DND-41 (cell line): ENCODE measurements at regions not wholly inside any gene's neighbourhood (a gene's known extent, or its start where the extent isn't known, plus 50 kb on each side); places are given as distances from the start of the nearest gene placed in this dataset.

Experiments used
- ATAC-seq: fragments of 200-7000 bp; cut with Tn5 transposase; 3 replicates; pipeline ENCODE4 v1.9.1; 2021; ENCODE audit warnings: low read depth; ENCODE audit not compliant: insufficient read depth
- DNase-seq: peaks from one replicate; pipeline ENCODE4 v3.0.0-alpha.2; 2020
- H2AFZ ChIP-seq: 2 replicates; pipeline ENCODE4 v1.6.0; 2012; ENCODE audit warnings: low read depth, low read length
- H3K27ac ChIP-seq: 2 replicates; pipeline ENCODE4 v1.5.1; 2012; ENCODE audit warnings: low read length, inconsistent platforms
- H3K27me3 ChIP-seq: fragments of 200-600 bp; sonication (generic); 2 replicates; pipeline ENCODE4 v1.6.0; 2012; ENCODE audit warnings: low read length, mild to moderate bottlenecking, inconsistent platforms; ENCODE audit not compliant: insufficient read depth, poor library complexity
- H3K36me3 ChIP-seq: 2 replicates; pipeline ENCODE4 v1.5.1; 2012; ENCODE audit warnings: low read length, inconsistent platforms; ENCODE audit not compliant: insufficient read depth
- H3K4me1 ChIP-seq: 2 replicates; pipeline ENCODE4 v1.5.1; 2012; ENCODE audit warnings: mild to moderate bottlenecking, low read length; ENCODE audit not compliant: insufficient read depth
- H3K4me2 ChIP-seq: 2 replicates; pipeline ENCODE4 v1.6.0; 2012; ENCODE audit warnings: mild to moderate bottlenecking, moderate library complexity, low read length, inconsistent platforms; ENCODE audit not compliant: insufficient read depth
- H3K4me3 ChIP-seq, 2 experiments: fragments of 200-600 bp in 1 of 2; shearing (Covaris generic) in 1 of 2; 2 replicates each; pipeline ENCODE4 v1.5.1; 2012 to 2016; ENCODE audit warnings: inconsistent platforms in 2 of 2, low read length in 2 of 2, mild to moderate bottlenecking in 2 of 2, low read depth in 1 of 2, moderate library complexity in 1 of 2
- H3K79me2 ChIP-seq: 2 replicates; pipeline ENCODE4 v1.6.0; 2012; ENCODE audit warnings: low read length, inconsistent platforms; ENCODE audit not compliant: insufficient read depth
- H3K9ac ChIP-seq: 2 replicates; pipeline ENCODE4 v1.6.0; 2012; ENCODE audit warnings: low read depth, mild to moderate bottlenecking, inconsistent platforms, low read length, moderate library complexity
- H3K9me3 ChIP-seq: 2 replicates; pipeline ENCODE4 v1.5.1; 2012; ENCODE audit warnings: low read length, moderate library complexity, mild to moderate bottlenecking, inconsistent platforms; ENCODE audit not compliant: insufficient read depth, severe bottlenecking
- H4K20me1 ChIP-seq: 2 replicates; pipeline ENCODE4 v1.6.0; 2012; ENCODE audit warnings: low read length; ENCODE audit not compliant: insufficient read depth
- EZH2 ChIP-seq: IDR thresholded peaks from 3 replicates; pipeline ENCODE4 v1.6.1; 2012; ENCODE audit warnings: borderline replicate concordance, low read depth, mild to moderate bottlenecking, moderate library complexity, low read length, inconsistent platforms; ENCODE audit not compliant: severe bottlenecking
- TF ChIP-seq, protein P1 (sequence below): IDR thresholded peaks from 2 replicates; pipeline ENCODE4 v1.5.1; 2012; ENCODE audit warnings: borderline replicate concordance, low read length, moderate library complexity, mild to moderate bottlenecking; ENCODE audit not compliant: poor library complexity, severe bottlenecking; ENCODE audit errors: extremely low read depth

DNA sequence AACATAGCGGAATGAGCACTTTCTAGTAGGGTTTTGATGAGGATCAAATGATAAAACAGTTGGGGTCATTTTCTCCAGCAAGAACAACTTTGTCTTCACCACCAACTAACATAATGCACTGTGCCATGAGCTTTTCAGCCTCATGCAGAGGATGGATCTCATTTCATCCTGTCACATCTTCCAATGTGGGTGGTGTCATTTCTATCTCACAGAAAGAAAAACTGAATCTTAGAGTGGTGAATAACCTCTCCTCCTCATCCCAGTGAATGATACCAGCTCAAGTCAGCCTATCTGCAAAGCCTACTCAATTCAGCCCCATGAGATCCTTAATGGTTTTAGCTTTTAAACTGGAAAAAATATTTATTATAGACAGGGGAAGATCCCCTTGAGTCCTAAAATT is 1147.2 kb downstream of the VRK1 start:
- no peaks in the 10 kb centered on the region for H4K20me1 ChIP-seq
- H3K79me2 ChIP-seq, result no peaks in the 10 kb centered on the region
- ATAC-seq, result no peak
- no peak overlapping the region for H3K9ac ChIP-seq
- no peak overlapping the region for H3K4me3 ChIP-seq
- DNase-seq, result no peak
- H3K27ac ChIP-seq, result no peak overlapping the region
- H2AFZ ChIP-seq, result no peak overlapping the region
- no peaks in the 10 kb centered on the region for H3K4me1 ChIP-seq
- H3K4me2 ChIP-seq, result no peak overlapping the region
- TF ChIP-seq, protein P1, sequence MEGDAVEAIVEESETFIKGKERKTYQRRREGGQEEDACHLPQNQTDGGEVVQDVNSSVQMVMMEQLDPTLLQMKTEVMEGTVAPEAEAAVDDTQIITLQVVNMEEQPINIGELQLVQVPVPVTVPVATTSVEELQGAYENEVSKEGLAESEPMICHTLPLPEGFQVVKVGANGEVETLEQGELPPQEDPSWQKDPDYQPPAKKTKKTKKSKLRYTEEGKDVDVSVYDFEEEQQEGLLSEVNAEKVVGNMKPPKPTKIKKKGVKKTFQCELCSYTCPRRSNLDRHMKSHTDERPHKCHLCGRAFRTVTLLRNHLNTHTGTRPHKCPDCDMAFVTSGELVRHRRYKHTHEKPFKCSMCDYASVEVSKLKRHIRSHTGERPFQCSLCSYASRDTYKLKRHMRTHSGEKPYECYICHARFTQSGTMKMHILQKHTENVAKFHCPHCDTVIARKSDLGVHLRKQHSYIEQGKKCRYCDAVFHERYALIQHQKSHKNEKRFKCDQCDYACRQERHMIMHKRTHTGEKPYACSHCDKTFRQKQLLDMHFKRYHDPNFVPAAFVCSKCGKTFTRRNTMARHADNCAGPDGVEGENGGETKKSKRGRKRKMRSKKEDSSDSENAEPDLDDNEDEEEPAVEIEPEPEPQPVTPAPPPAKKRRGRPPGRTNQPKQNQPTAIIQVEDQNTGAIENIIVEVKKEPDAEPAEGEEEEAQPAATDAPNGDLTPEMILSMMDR, result no peak
- no peaks in the 10 kb centered on the region for H3K27me3 ChIP-seq
- H3K36me3 ChIP-seq, result peaks cover 19% of the 10 kb centered on the region
- no peaks in the 10 kb centered on the region for H3K9me3 ChIP-seq

DNA sequence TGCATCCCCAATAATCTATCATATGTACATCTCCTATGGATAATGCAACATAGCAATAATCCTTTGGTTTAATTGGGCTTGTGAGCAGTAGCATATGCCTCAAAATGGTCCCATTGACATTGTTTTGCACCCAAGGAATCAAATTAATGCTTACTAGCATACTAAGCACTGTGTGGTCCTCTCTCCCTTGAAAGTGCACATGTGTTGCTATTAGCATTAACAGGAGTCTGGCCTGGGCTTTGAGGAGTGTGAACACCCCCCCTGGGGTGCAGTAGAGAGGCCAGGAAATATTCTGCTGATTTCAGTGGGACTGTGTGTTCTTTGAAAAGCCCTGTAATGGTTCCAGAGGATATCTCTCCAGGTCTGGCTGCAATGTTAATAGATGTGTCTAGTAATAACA is 1148.4 kb downstream of the VRK1 start:
- TF ChIP-seq EZH2, result no peak
- TF ChIP-seq, protein P1, result no peak
- peaks cover 22% of the 10 kb centered on the region for H3K36me3 ChIP-seq
- H4K20me1 ChIP-seq, result no peaks in the 10 kb centered on the region
- no peak overlapping the region for H3K4me3 ChIP-seq
- H3K4me2 ChIP-seq, result no peak overlapping the region
- DNase-seq, result no peak
- H3K4me1 ChIP-seq, result no peaks in the 10 kb centered on the region
- H3K9ac ChIP-seq, result no peak overlapping the region
- no peaks in the 10 kb centered on the region for H3K27me3 ChIP-seq
- H2AFZ ChIP-seq, result no peak overlapping the region
- no peak for ATAC-seq
- no peaks in the 10 kb centered on the region for H3K9me3 ChIP-seq
- H3K27ac ChIP-seq, result no peak overlapping the region
- no peaks in the 10 kb centered on the region for H3K79me2 ChIP-seq

DNA sequence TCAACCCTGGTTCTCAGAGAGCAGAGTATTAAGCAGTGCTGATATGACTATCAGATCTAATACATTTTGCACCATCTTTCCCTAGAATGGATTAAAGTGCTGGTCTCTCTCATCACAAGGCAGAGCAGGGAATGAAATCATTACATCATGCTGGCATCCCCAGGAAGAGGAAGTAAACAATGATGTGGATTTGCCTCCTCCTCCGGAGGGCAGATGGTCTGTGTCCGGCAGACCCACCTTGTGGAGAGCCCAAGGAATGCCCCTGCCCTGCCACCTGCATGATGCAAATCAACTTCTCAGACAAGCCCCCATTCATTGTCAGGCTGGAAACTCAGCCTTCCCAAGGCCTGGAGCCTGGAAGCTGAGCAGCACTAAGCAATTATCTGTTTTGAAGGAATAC is 1149.1 kb downstream of the VRK1 start:
- no peak for DNase-seq
- peaks cover 23% of the 10 kb centered on the region for H3K36me3 ChIP-seq
- H4K20me1 ChIP-seq, result no peaks in the 10 kb centered on the region
- no peak overlapping the region for H3K4me3 ChIP-seq
- H2AFZ ChIP-seq, result no peak overlapping the region
- H3K4me2 ChIP-seq, result no peak overlapping the region
- TF ChIP-seq, protein P1, result no peak
- no peak for TF ChIP-seq EZH2
- H3K79me2 ChIP-seq, result no peaks in the 10 kb centered on the region
- H3K9ac ChIP-seq, result no peak overlapping the region
- no peak overlapping the region for H3K27ac ChIP-seq
- no peaks in the 10 kb centered on the region for H3K9me3 ChIP-seq
- H3K27me3 ChIP-seq, result no peaks in the 10 kb centered on the region
- ATAC-seq, result no peak
- H3K4me1 ChIP-seq, result no peaks in the 10 kb centered on the region

DNA sequence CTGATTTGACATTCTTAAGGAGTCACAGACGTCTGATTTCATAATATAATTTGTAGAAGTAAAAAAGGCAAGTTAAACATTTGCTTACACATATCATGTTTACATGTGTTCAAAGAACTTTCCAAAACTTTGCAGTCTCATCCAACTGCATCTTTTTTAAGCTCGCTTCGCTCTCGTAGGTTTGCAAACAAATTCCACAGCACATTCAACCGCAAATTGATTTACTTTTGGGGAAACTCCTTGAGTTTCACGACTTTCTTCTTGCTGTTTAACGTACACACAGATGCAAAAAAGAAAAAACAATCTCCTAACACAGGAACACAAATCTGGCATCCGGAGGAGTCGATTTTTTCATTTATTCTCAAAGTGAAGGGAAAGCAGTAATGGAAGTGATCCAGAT is 1149.5 kb downstream of the VRK1 start:
- Histone ChIP-seq H3K9me3 (no peaks in the 10 kb centered on the region), H3K4me1 (no peaks in the 10 kb centered on the region), H3K27me3 (no peaks in the 10 kb centered on the region), H3K4me2 (no peak overlapping the region), H3K79me2 (no peaks in the 10 kb centered on the region), H2AFZ (no peak overlapping the region), H3K4me3 (no peak overlapping the region), H3K27ac (no peak overlapping the region), H3K36me3 (peaks cover 25% of the 10 kb centered on the region), H4K20me1 (no peaks in the 10 kb centered on the region), H3K9ac (no peak overlapping the region)
- no peak for DNase-seq
- ATAC-seq, result no peak
- TF ChIP-seq, protein P1, result no peak
- TF ChIP-seq EZH2, result no peak
